ENCODE measurements at regions not wholly inside any gene's neighbourhood (a gene's known extent, or its start where the extent isn't known, plus 50 kb on each side); places are given as distances from the start of the nearest gene placed in this dataset.

- TF ChIP-seq CTCF (conservative IDR thresholded peaks at IDR 0.05; ENCODE audit: low read depth, low read length): no peak
- no peak for TF ChIP-seq POLR2A (IDR thresholded peaks at IDR 0.05; ENCODE audit: low read depth, low read length)
- TF ChIP-seq CHD1 (IDR thresholded peaks at IDR 0.05; ENCODE audit: low read depth, low read length): no peak
- TF ChIP-seq MXI1 (IDR thresholded peaks at IDR 0.05; ENCODE audit: borderline replicate concordance, low read depth, low read length): no peak
- no peak for TF ChIP-seq RCOR1 (IDR thresholded peaks at IDR 0.05; ENCODE audit: insufficient replicate concordance, low read length)
- TF ChIP-seq CEBPB (IDR thresholded peaks at IDR 0.05; ENCODE audit: low read depth, low read length): no peak
- TF ChIP-seq RFX5 (IDR thresholded peaks at IDR 0.05; ENCODE audit: low read depth, low read length): no peak
Measured at GRCh38 chr4:128488055-128488705, 200.6 kb upstream of the PGRMC2 start.

All from IMR-90 (cell line).